Mesendoderm (in vitro differentiated cells): ENCODE measurements at regions not wholly inside any gene's neighbourhood (a gene's known extent, or its start where the extent isn't known, plus 50 kb on each side); places are given as distances from the start of the nearest gene placed in this dataset.

Source experiments
- DNase-seq: peaks from one replicate; pipeline ENCODE4 v3.0.0; 2013
- H2AK5ac ChIP-seq: 2 replicates; pipeline ENCODE4 v1.6.1; 2013; ENCODE audit warnings: low read length, inconsistent platforms
- H2BK120ac ChIP-seq: 2 replicates; pipeline ENCODE4 v1.6.1; 2013; ENCODE audit warnings: low read depth, mild to moderate bottlenecking, low read length, moderate library complexity, mixed read lengths
- H2BK15ac ChIP-seq: replicated peaks from 2 replicates; pipeline ENCODE4 v1.6.1; 2013; ENCODE audit warnings: low read depth, mild to moderate bottlenecking, moderate library complexity
- H2BK5ac ChIP-seq: 2 replicates; pipeline ENCODE4 v1.6.1; 2013; ENCODE audit warnings: low read length, inconsistent platforms
- H3K18ac ChIP-seq: 2 replicates; pipeline ENCODE4 v1.6.1; 2013; ENCODE audit warnings: mild to moderate bottlenecking, low read length, mixed read lengths
- H3K23ac ChIP-seq: one replicate; pipeline ENCODE4 v1.6.1; 2013; ENCODE audit warnings: low read length
- H3K27ac ChIP-seq: 2 replicates; pipeline ENCODE4 v1.5.1; 2013; ENCODE audit warnings: low read depth, mild to moderate bottlenecking, inconsistent platforms, low read length, moderate library complexity
- H3K27me3 ChIP-seq: 2 replicates; pipeline ENCODE4 v1.6.1; 2013; ENCODE audit warnings: low read length, control low read depth, mild to moderate bottlenecking, inconsistent platforms; ENCODE audit not compliant: insufficient read depth, poor library complexity
- H3K36me3 ChIP-seq: 2 replicates; pipeline ENCODE4 v1.6.1; 2013; ENCODE audit warnings: low read length, inconsistent platforms; ENCODE audit not compliant: control insufficient read depth, insufficient read depth
- H3K4ac ChIP-seq: one replicate; pipeline ENCODE4 v1.6.1; 2013; ENCODE audit warnings: low read depth, mild to moderate bottlenecking, low read length, moderate library complexity
- H3K4me1 ChIP-seq: 2 replicates; pipeline ENCODE4 v1.6.1; 2013; ENCODE audit warnings: low read depth, low read length, inconsistent platforms; ENCODE audit not compliant: control insufficient read depth
- H3K4me2 ChIP-seq: 2 replicates; pipeline ENCODE4 v1.6.1; 2013; ENCODE audit warnings: low read length
- H3K4me3 ChIP-seq: 2 replicates; pipeline ENCODE4 v1.5.1; 2013; ENCODE audit warnings: mild to moderate bottlenecking, low read length
- H3K56ac ChIP-seq: one replicate; pipeline ENCODE4 v1.6.1; 2013; ENCODE audit warnings: low read length
- H3K79me1 ChIP-seq: 2 replicates; pipeline ENCODE4 v1.6.1; 2013; ENCODE audit warnings: low read length, inconsistent platforms
- H3K79me2 ChIP-seq: 2 replicates; pipeline ENCODE4 v1.6.1; 2013; ENCODE audit warnings: mild to moderate bottlenecking, low read length; ENCODE audit not compliant: control insufficient read depth, insufficient read depth
- H3K9ac ChIP-seq: 2 replicates; pipeline ENCODE4 v1.6.1; 2013; ENCODE audit warnings: low read length, inconsistent platforms
- H4K5ac ChIP-seq: one replicate; pipeline ENCODE4 v1.6.1; 2013; ENCODE audit warnings: low read length
- H4K8ac ChIP-seq: one replicate; pipeline ENCODE4 v1.6.1; 2013; ENCODE audit warnings: low read depth, mild to moderate bottlenecking, control low read depth, low read length, moderate library complexity
- WGBS: extraction: QIAGEN DNeasy Blood & Tissue Kit; methylation state at CpG from one replicate; pipeline ENCODE4 v1.1.7; 2013; ENCODE audit warnings: low lambda C conversion rate, missing lambda C conversion rate; ENCODE audit not compliant: insufficient coverage; ENCODE audit errors: extremely low coverage; 5-methylcytosine and 5-hydroxymethylcytosine counted together

DNA sequence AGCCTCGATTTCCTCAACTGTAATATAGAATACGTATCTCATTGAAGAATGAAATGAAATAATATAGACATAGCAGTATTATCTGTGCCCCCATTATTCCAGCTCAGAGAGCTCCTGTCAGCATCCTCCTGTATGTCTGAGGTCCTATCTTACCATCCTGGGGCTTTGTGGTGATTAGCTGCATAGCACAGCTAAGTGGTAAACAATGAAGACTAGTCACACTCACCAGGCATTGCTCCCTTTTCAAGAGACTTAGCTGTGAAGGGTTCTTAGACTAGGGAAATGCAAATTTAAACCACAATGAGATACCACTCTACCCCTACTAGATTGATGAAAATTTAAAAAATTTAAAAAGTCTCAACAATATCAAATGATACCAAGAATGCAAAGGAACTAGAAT, 172.9 kb downstream of the SLC39A8 start:
- Histone ChIP-seq H3K36me3 (no peaks in the 10 kb centered on the region), H3K4me3 (no peak overlapping the region), H2BK120ac (no peak overlapping the region), H2BK5ac (no peak overlapping the region), H2BK15ac (no peak overlapping the region), H3K4ac (no peak overlapping the region), H3K56ac (no peak overlapping the region), H3K79me1 (no peaks in the 10 kb centered on the region), H3K9ac (no peak overlapping the region), H3K23ac (no peak overlapping the region), H4K8ac (no peak overlapping the region), H3K18ac (no peak overlapping the region), H3K27me3 (no peaks in the 10 kb centered on the region), H3K4me2 (no peak overlapping the region), H2AK5ac (no peak overlapping the region), H3K27ac (no peak overlapping the region), H3K79me2 (no peaks in the 10 kb centered on the region), H3K4me1 (no peaks in the 10 kb centered on the region), H4K5ac (no peak overlapping the region)
- peak; percentile 84 for DNase-seq
- no CpG with 5 or more reads among the region's 2 CpGs for WGBS

GRCh38 chr4:102170910-102171309, 174.4 kb downstream of the SLC39A8 start:
- Histone ChIP-seq H2AK5ac (no peak overlapping the region), H3K4ac (no peak overlapping the region), H3K27me3 (no peaks in the 10 kb centered on the region), H3K18ac (no peak overlapping the region), H3K9ac (no peak overlapping the region), H2BK5ac (no peak overlapping the region), H3K23ac (no peak overlapping the region), H4K8ac (no peak overlapping the region), H2BK120ac (no peak overlapping the region), H3K4me1 (no peaks in the 10 kb centered on the region), H4K5ac (no peak overlapping the region), H3K79me2 (no peaks in the 10 kb centered on the region), H3K56ac (no peak overlapping the region), H2BK15ac (no peak overlapping the region), H3K27ac (no peak overlapping the region), H3K4me2 (no peak overlapping the region), H3K79me1 (no peaks in the 10 kb centered on the region), H3K36me3 (no peaks in the 10 kb centered on the region), H3K4me3 (no peak overlapping the region)
- no peak for DNase-seq

DNA sequence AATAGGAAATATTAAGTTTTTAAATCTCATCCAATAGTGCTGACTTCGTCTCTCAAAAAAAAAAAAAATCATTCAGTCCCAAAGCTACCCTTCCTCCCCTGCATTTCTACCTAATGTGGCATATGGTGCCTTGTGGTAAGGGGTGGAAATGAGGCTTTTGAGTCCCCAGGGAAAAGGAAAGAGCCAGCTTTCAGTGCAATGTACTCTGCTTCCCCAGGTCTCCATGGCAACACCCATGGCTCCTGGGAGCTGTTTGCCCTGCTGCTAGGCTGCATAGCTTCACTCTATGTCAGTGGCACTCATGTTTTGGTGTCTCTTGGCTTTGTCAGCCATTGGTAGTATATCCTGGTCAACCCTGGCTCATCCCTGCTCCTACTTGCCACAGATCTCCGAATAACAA, 175.9 kb downstream of the SLC39A8 start:
- H3K4me2 ChIP-seq: no peak overlapping the region
- no peak overlapping the region for H2BK15ac ChIP-seq
- H2BK5ac ChIP-seq: no peak overlapping the region
- no peaks in the 10 kb centered on the region for H3K27me3 ChIP-seq
- peak; percentile 86 for DNase-seq
- H3K4me1 ChIP-seq: no peaks in the 10 kb centered on the region
- H4K5ac ChIP-seq: no peak overlapping the region
- H2AK5ac ChIP-seq: no peak overlapping the region
- no peak overlapping the region for H3K4me3 ChIP-seq
- H3K9ac ChIP-seq: no peak overlapping the region
- H3K18ac ChIP-seq: no peak overlapping the region
- H3K36me3 ChIP-seq: no peaks in the 10 kb centered on the region
- H3K27ac ChIP-seq: no peak overlapping the region
- H3K79me2 ChIP-seq: no peaks in the 10 kb centered on the region
- no peak overlapping the region for H3K4ac ChIP-seq
- H2BK120ac ChIP-seq: no peak overlapping the region
- no CpG with 5 or more reads among the region's 2 CpGs for WGBS
- H4K8ac ChIP-seq: no peak overlapping the region
- H3K79me1 ChIP-seq: no peaks in the 10 kb centered on the region
- no peak overlapping the region for H3K23ac ChIP-seq
- H3K56ac ChIP-seq: no peak overlapping the region

GRCh38 chr4:102168580-102168979, 176.7 kb downstream of the SLC39A8 start:
- Histone ChIP-seq H3K4me3 (no peak overlapping the region), H3K4me2 (no peak overlapping the region), H2BK120ac (no peak overlapping the region), H3K4ac (no peak overlapping the region), H3K56ac (no peak overlapping the region), H3K79me1 (no peaks in the 10 kb centered on the region), H4K5ac (no peak overlapping the region), H3K4me1 (no peaks in the 10 kb centered on the region), H3K79me2 (no peaks in the 10 kb centered on the region), H4K8ac (no peak overlapping the region), H3K27me3 (no peaks in the 10 kb centered on the region), H2BK5ac (no peak overlapping the region), H2AK5ac (no peak overlapping the region), H2BK15ac (no peak overlapping the region), H3K36me3 (no peaks in the 10 kb centered on the region), H3K9ac (no peak overlapping the region), H3K18ac (no peak overlapping the region), H3K23ac (no peak overlapping the region), H3K27ac (no peak overlapping the region)
- DNase-seq: no peak
- WGBS: no CpG with 5 or more reads among the region's 4 CpGs

DNA sequence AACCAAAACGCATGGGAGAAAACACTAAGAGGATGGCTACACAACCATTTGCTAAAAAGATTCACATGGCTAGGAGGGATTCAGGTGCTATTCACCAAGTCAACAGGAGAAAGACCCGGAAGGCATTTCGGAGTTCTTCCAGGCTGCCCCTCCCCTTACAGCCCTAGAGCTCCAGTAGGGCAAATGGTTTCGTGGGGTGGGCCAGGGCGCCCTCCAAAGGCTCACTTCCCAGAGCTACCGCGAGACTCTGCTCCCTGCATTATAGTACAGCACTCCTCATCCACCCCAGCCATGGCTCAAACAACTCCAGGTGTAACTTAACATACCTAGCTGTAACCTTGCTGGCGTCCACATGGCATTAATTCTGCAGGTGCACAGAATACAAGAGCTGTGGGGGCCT, 179.7 kb downstream of the SLC39A8 start:
- Histone ChIP-seq H3K4me1 (no peaks in the 10 kb centered on the region), H2BK120ac (no peak overlapping the region), H2AK5ac (no peak overlapping the region), H2BK15ac (no peak overlapping the region), H3K4ac (no peak overlapping the region), H3K27ac (no peak overlapping the region), H3K79me2 (no peaks in the 10 kb centered on the region), H2BK5ac (no peak overlapping the region), H4K8ac (no peak overlapping the region), H3K36me3 (no peaks in the 10 kb centered on the region), H3K23ac (no peak overlapping the region), H3K18ac (no peak overlapping the region), H3K9ac (no peak overlapping the region), H3K4me3 (no peak overlapping the region), H3K4me2 (no peak overlapping the region), H3K56ac (no peak overlapping the region), H3K27me3 (no peaks in the 10 kb centered on the region), H3K79me1 (no peaks in the 10 kb centered on the region), H4K5ac (no peak overlapping the region)
- no peak for DNase-seq
- no CpG with 5 or more reads among the region's 8 CpGs for WGBS

DNA sequence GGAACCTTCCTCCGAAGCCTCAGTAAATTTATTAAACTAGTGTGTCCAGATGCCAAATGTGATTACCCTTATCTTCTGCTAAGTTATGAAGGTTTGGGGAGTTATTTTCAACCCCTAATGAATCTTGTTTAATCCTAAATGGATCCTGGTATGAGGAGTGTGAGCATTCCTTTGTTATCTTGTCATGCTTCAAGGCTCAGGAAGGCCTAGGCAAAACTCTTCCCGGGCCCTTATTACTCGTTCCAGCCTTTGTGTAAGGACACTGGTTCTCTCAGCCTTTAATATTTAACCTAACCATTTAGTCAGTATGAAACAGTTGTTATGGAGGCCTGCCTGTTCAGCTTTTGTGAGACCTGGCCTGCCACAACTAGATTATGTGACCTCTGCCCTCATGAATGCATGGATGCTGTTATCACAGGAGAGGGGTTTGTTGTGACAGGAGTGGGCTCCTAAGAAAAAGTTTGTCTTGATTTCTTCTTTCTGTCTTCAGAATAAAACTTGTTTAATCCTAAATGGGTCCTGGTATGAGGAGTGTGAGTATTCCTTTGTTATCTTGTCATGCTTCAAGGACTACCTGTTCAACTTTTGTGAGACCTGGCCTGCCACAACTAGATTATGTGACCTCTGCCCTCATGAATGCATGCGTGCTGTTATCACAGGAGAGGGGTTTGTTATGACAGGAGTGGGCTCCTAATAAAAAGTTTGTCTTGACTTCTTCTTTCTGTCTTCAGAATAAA, 181.7 kb downstream of the SLC39A8 start:
- no peak overlapping the region for H3K4ac ChIP-seq
- no peak overlapping the region for H4K5ac ChIP-seq

More for the DNA sequence above, 181.7 kb downstream of the SLC39A8 start:
- no peak overlapping the region for H3K56ac ChIP-seq
- no peak overlapping the region for H3K4me2 ChIP-seq
- DNase-seq: peak; percentile 63
- WGBS: no CpG with 5 or more reads among the region's 4 CpGs
- no peak overlapping the region for H2BK120ac ChIP-seq
- no peaks in the 10 kb centered on the region for H3K36me3 ChIP-seq
- H2BK15ac ChIP-seq: no peak overlapping the region
- no peaks in the 10 kb centered on the region for H3K4me1 ChIP-seq
- no peak overlapping the region for H3K4me3 ChIP-seq
- H2AK5ac ChIP-seq: no peak overlapping the region
- H3K9ac ChIP-seq: no peak overlapping the region
- H3K18ac ChIP-seq: no peak overlapping the region
- H4K8ac ChIP-seq: no peak overlapping the region
- no peaks in the 10 kb centered on the region for H3K79me1 ChIP-seq
- no peak overlapping the region for H2BK5ac ChIP-seq
- no peaks in the 10 kb centered on the region for H3K79me2 ChIP-seq
- no peak overlapping the region for H3K27ac ChIP-seq
- H3K27me3 ChIP-seq: no peaks in the 10 kb centered on the region
- no peak overlapping the region for H3K23ac ChIP-seq
